ENCODE measurements at regions not wholly inside any gene's neighbourhood (a gene's known extent, or its start where the extent isn't known, plus 50 kb on each side); places are given as distances from the start of the nearest gene placed in this dataset.
A peak's percentile ranks its signal among the peaks of the same experiment; 100 is the strongest.

GRCh38 chr6:144534180-144534579, 249.0 kb downstream of the UTRN start:
- Histone ChIP-seq H3K4me1 (ENCODE audit: insufficient read depth, low read length) (no peaks in the 10 kb centered on the region), H2BK15ac (ENCODE audit: low read depth, low read length) (no peak overlapping the region), H4K8ac (replicated peaks; ENCODE audit: insufficient read length, low read depth, low read length) (no peak overlapping the region), H3K18ac (ENCODE audit: insufficient read length, low read depth, low read length) (no peak overlapping the region), H3K9me3 (ENCODE audit: control insufficient read depth, low read depth, low read length) (no peaks in the 10 kb centered on the region), H3K27ac (ENCODE audit: insufficient read length, low read depth, low read length) (no peak overlapping the region), H2AK5ac (ENCODE audit: insufficient read length, low read length) (no peak overlapping the region), H3K14ac (ENCODE audit: insufficient read depth, low read length) (no peak overlapping the region), H2BK120ac (ENCODE audit: low read depth, low read length, poor library complexity, severe bottlenecking) (no peak overlapping the region), H3K4ac (ENCODE audit: low read depth, low read length) (no peak overlapping the region), H2BK5ac (ENCODE audit: insufficient read length, low read length) (no peak overlapping the region), H4K91ac (ENCODE audit: insufficient read length, low read depth, low read length) (no peak overlapping the region), H2AFZ (ENCODE audit: low read length) (no peak overlapping the region), H4K20me1 (ENCODE audit: control insufficient read depth, insufficient read depth, insufficient read length) (no peaks in the 10 kb centered on the region), H3K27me3 (ENCODE audit: insufficient read depth, low read length) (no peaks in the 10 kb centered on the region), H3K9ac (ENCODE audit: extremely low read depth, insufficient read length, low read length) (no peak overlapping the region), H2BK20ac (ENCODE audit: low read depth, low read length, poor library complexity, severe bottlenecking) (no peak overlapping the region), H3K56ac (ENCODE audit: insufficient read length, low read depth, low read length) (no peak overlapping the region), H3K23me2 (ENCODE audit: insufficient read length, low read depth, low read length, poor library complexity, severe bottlenecking) (no peaks in the 10 kb centered on the region), H4K5ac (ENCODE audit: insufficient read length, low read depth, low read length) (no peak overlapping the region), H3K79me2 (ENCODE audit: insufficient read depth, low read length) (no peaks in the 10 kb centered on the region), H3T11ph (ENCODE audit: low read length) (no peak overlapping the region), H3K79me1 (ENCODE audit: insufficient read depth, low read depth, low read length, poor library complexity, severe bottlenecking) (no peaks in the 10 kb centered on the region), H3K23ac (ENCODE audit: insufficient read length, low read depth, low read length) (peak overlapping the region; percentile 9), H2BK12ac (ENCODE audit: insufficient read length, low read depth, low read length) (no peak overlapping the region), H3K4me2 (ENCODE audit: insufficient read depth, insufficient read length, low read length) (no peak overlapping the region)
- H3K4me3 Mint-ChIP-seq = no peak overlapping the region
- H3K27ac Mint-ChIP-seq = no peak overlapping the region
- H3K36me3 Mint-ChIP-seq (ENCODE audit: insufficient read depth in 1 of 3, low read depth in 3 of 3) = peaks cover 0 to 14% (median 14%) of the 10 kb centered on the region in 3 experiments; a peak in 5 of 7 replicates
- H3K9me3 Mint-ChIP-seq = no peaks in the 10 kb centered on the region
- DNase-seq = no peak
- peaks cover 2 to 3% of the 10 kb centered on the region in 2 experiments for H3K4me1 Mint-ChIP-seq
- no CpG with 5 or more reads among the region's 3 CpGs for WGBS (ENCODE audit: extremely low coverage, insufficient read length, low lambda C conversion rate)
- TF ChIP-seq CTCF (conservative IDR thresholded peaks at IDR 0.05) = no peak
- no peaks in the 10 kb centered on the region for H3K27me3 Mint-ChIP-seq (ENCODE audit: low read depth)

Data from H9 (cell line).